OCI-LY7 (cell line): ENCODE measurements at regions not wholly inside any gene's neighbourhood (a gene's known extent, or its start where the extent isn't known, plus 50 kb on each side); places are given as distances from the start of the nearest gene placed in this dataset.

Experiments
- BruUV-seq: library from RNA; stranded (reverse); fragments of 400-500 nt; replicated peaks from 2 replicates; lab custom pipeline; 2021; lab: Mats Ljungman, UMichigan
- CTCF ChIA-PET: fragments of 300-600 bp; sonication (Branson Sonifier 250); formaldehyde crosslinking; loops from one replicate; lab custom pipeline; 2022; ENCODE audit warnings: antibody characterized with exemption; ENCODE audit not compliant: unreplicated experiment; lab: Charles Lee
- POLR2A ChIA-PET: fragments of 300-600 bp; sonication (Branson Sonifier 250); formaldehyde crosslinking; loops from one replicate; lab custom pipeline; 2022; ENCODE audit warnings: antibody characterized with exemption; lab: Charles Lee
- DNase-seq: peaks from one replicate; pipeline ENCODE4 v3.0.0-alpha.2; 2015; ENCODE audit warnings: low spot score
- H2AFZ ChIP-seq: fragments of 200-600 bp; sonication (generic), shearing (Covaris generic); 2 replicates; pipeline ENCODE4 v1.6.1; 2014; ENCODE audit warnings: mild to moderate bottlenecking, antibody characterized with exemption, low read length, moderate library complexity
- H3K27ac ChIP-seq: fragments of 200-600 bp; sonication (generic); 2 replicates; pipeline ENCODE4 v1.5.1; 2014; ENCODE audit warnings: mixed run types, low read depth, mild to moderate bottlenecking, moderate library complexity, low read length, inconsistent platforms; ENCODE audit not compliant: poor library complexity, severe bottlenecking
- H3K36me3 ChIP-seq: fragments of 200-600 bp; sonication (generic); 2 replicates; pipeline ENCODE4 v1.6.1; 2014; ENCODE audit warnings: mild to moderate bottlenecking, antibody characterized with exemption, low read length, moderate library complexity, mixed read lengths; ENCODE audit not compliant: insufficient read depth
- H3K4me1 ChIP-seq: fragments of 200-600 bp; sonication (generic); 2 replicates; pipeline ENCODE4 v1.5.1; 2014; ENCODE audit warnings: mild to moderate bottlenecking, low read length; ENCODE audit not compliant: insufficient read depth, poor library complexity, severe bottlenecking
- H3K4me2 ChIP-seq: fragments of 200-600 bp; sonication (generic); 2 replicates; pipeline ENCODE4 v1.6.1; 2014; ENCODE audit warnings: mild to moderate bottlenecking, low read length
- H3K4me3 ChIP-seq: fragments of 200-600 bp; sonication (generic); 2 replicates; pipeline ENCODE4 v1.5.1; 2014; ENCODE audit warnings: mild to moderate bottlenecking, low read depth, low read length; ENCODE audit not compliant: poor library complexity, severe bottlenecking
- H3K79me2 ChIP-seq: fragments of 200-600 bp; sonication (generic); 2 replicates; pipeline ENCODE4 v1.6.1; 2016; ENCODE audit warnings: low read depth, mild to moderate bottlenecking, low read length, moderate library complexity, mixed read lengths; ENCODE audit not compliant: insufficient read depth
- H3K9me2 ChIP-seq: fragments of 200-600 bp; sonication (generic); 2 replicates; pipeline ENCODE4 v1.6.1; 2016; ENCODE audit warnings: mild to moderate bottlenecking, low read length, mixed read lengths; ENCODE audit not compliant: insufficient read depth
- H3K9me3 ChIP-seq: fragments of 200-600 bp; sonication (generic); 2 replicates; pipeline ENCODE4 v1.6.1; 2014; ENCODE audit warnings: mild to moderate bottlenecking, mixed run types, low read length, mixed read lengths
- H4K20me1 ChIP-seq: fragments of 200-600 bp; sonication (generic); 2 replicates; pipeline ENCODE4 v1.6.1; 2014; ENCODE audit warnings: mild to moderate bottlenecking, antibody characterized with exemption, low read length, moderate library complexity, mixed read lengths; ENCODE audit not compliant: insufficient read depth
- CTCF ChIP-seq: fragments of 200-600 bp; sonication (generic); conservative IDR thresholded peaks from 2 replicates; pipeline ENCODE4 v1.5.1; 2014; ENCODE audit warnings: mild to moderate bottlenecking, antibody characterized with exemption, low read length, moderate library complexity, mixed read lengths
- EZH2phosphoT487 ChIP-seq: fragments of 200-600 bp; sonication (generic); IDR thresholded peaks from 2 replicates; pipeline ENCODE4 v1.6.1; 2018; ENCODE audit warnings: low read depth, borderline replicate concordance, mild to moderate bottlenecking, mixed run types, antibody characterized with exemption, low read length, moderate library complexity, mixed read lengths
- intact Hi-C: fragments of 100-400 bp; cut with micrococcal nuclease; formaldehyde crosslinking; loops from one replicate; pipeline ENCODE4 v1.10.0; 2022; ENCODE audit not compliant: unreplicated experiment

- no peak overlapping the region for H3K4me2 ChIP-seq
- ChIA-PET POLR2A (no interaction called here), CTCF (no interaction called here)
- intact Hi-C loops: no loop called here
- no peak overlapping the region for H3K4me3 ChIP-seq
- BruUV-seq: no TSS peak
- no peaks in the 10 kb centered on the region for H3K79me2 ChIP-seq
- H3K9me2 ChIP-seq: no peaks in the 10 kb centered on the region
- no peak for DNase-seq
- no peaks in the 10 kb centered on the region for H3K4me1 ChIP-seq
- no peak for TF ChIP-seq EZH2phosphoT487
- no peak for TF ChIP-seq CTCF
- no peaks in the 10 kb centered on the region for H4K20me1 ChIP-seq
- no peaks in the 10 kb centered on the region for H3K9me3 ChIP-seq
- no peak overlapping the region for H2AFZ ChIP-seq
- no peak overlapping the region for H3K27ac ChIP-seq
- H3K36me3 ChIP-seq: peaks cover 3% of the 10 kb centered on the region; the same call in 1 of the 2 replicates
Measured at GRCh38 chr6:144462058-144462457, 176.9 kb downstream of the UTRN start.

DNA sequence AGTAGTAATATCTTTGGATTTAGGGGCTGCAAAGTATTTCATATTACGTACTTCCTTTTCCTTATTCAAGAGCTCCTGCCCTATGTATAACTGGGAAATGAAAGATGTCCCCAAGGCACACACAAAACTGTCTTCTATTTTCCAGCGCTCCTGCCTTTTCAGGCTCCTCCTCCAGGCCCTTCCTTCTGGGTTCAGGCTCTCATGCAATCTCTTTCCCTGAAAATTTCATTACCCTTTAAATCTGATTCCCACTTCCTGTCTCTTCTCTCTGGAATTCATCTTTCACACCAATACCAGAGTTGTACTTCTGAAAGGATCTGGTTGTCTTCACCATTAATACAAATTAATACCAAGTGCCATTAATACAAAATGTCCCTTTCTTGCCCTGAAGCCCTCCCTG is 181.6 kb downstream of the UTRN start:
- Histone ChIP-seq H4K20me1 (no peaks in the 10 kb centered on the region), H3K4me1 (no peaks in the 10 kb centered on the region), H3K79me2 (no peaks in the 10 kb centered on the region), H3K4me3 (no peak overlapping the region), H3K36me3 (no peaks in the 10 kb centered on the region), H3K4me2 (no peak overlapping the region), H3K27ac (no peak overlapping the region), H3K9me3 (no peaks in the 10 kb centered on the region), H2AFZ (no peak overlapping the region), H3K9me2 (no peaks in the 10 kb centered on the region)
- intact Hi-C loops: no loop called here
- DNase-seq: no peak
- POLR2A ChIA-PET: no interaction called here
- no TSS peak for BruUV-seq
- CTCF ChIA-PET: interaction anchor here (0.5 kb wide), 1 partner anchor 10 kb away, joined by 5 read pairs; no protein-coding TSS in a partner anchor
- TF ChIP-seq EZH2phosphoT487 (no peak), CTCF (no peak)

DNA sequence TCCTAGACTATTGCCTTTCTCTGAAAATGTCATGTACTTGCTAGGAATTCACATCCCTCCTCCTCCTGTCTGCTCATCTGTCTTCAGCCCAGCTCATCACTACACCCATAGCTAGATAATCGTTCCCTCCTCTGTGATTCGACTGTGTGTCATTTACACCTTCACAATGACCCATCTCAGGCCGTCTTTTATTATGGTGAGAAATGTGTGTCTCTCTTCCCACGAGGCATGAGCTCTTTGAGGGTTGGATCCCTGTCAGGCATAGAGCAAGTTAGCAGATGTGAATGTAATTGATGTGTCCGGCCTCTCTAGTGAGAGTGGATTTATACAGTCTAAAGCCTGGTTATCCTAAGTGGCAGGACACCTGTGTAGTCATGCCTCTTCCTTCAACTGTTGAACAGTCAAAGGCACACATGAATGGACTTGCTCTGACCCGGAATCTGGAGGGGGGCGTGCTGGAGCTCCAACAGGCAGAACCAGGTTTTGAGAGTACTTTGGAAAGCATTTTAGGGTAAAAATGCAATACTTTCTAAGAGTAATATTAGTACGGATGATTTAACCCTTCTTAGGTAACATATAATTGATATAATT is 182.1 kb downstream of the UTRN start:
- no peaks in the 10 kb centered on the region for H3K36me3 ChIP-seq
- TF ChIP-seq CTCF (no peak), EZH2phosphoT487 (no peak)

More for the DNA sequence above, 182.1 kb downstream of the UTRN start:
- no peak for DNase-seq
- no TSS peak for BruUV-seq
- no peaks in the 10 kb centered on the region for H3K79me2 ChIP-seq
- no peak overlapping the region for H3K4me2 ChIP-seq
- no peaks in the 10 kb centered on the region for H3K4me1 ChIP-seq
- H3K9me2 ChIP-seq: no peaks in the 10 kb centered on the region
- no peak overlapping the region for H3K27ac ChIP-seq
- H4K20me1 ChIP-seq: no peaks in the 10 kb centered on the region
- ChIA-PET CTCF (interaction anchor here (0.5 kb wide), 1 partner anchor 10 kb away, joined by 5 read pairs; no protein-coding TSS in a partner anchor), POLR2A (no interaction called here)
- intact Hi-C loops: no loop called here
- no peaks in the 10 kb centered on the region for H3K9me3 ChIP-seq
- H3K4me3 ChIP-seq: no peak overlapping the region
- H2AFZ ChIP-seq: no peak overlapping the region
